Globus pallidus (tissue), 1 donor: ENCODE measurements at regions not wholly inside any gene's neighbourhood (a gene's known extent, or its start where the extent isn't known, plus 50 kb on each side); places are given as distances from the start of the nearest gene placed in this dataset.
"Not testable (repeated sequence)": the region's sequence is repeated elsewhere in the genome, so short reads cannot be mapped to it uniquely, and the experiment has no call there.

Experiments
- DNase-seq: peaks from one replicate; pipeline ENCODE4 v3.0.0-alpha.2; 2015; ENCODE audit warnings: low spot score

- no peak for DNase-seq
These were observed 892.5 kb downstream of the LRFN5 start for GRCh38 chr14:42499137-42499536.

GRCh38 chr14:42490536-42490935 lies 883.9 kb downstream of the LRFN5 start:
- DNase-seq = no peak

- DNase-seq = no peak
These were observed 882.3 kb downstream of the LRFN5 start for GRCh38 chr14:42488965-42489364.

GRCh38 chr14:42482345-42482971 lies 875.8 kb downstream of the LRFN5 start:
- DNase-seq = not testable (repeated sequence)

- not testable (repeated sequence) for DNase-seq
These were observed 875.0 kb downstream of the LRFN5 start for GRCh38 chr14:42481714-42482113.

- no peak for DNase-seq
These were observed 873.6 kb downstream of the LRFN5 start for GRCh38 chr14:42480255-42480654.

- DNase-seq = no peak
These were observed 868.6 kb downstream of the LRFN5 start for GRCh38 chr14:42475289-42475688.

GRCh38 chr14:42470427-42470719 lies 863.7 kb downstream of the LRFN5 start:
- DNase-seq = no peak

GRCh38 chr14:42469637-42470426 lies 863.2 kb downstream of the LRFN5 start:
- DNase-seq = no peak

- DNase-seq = no peak
These were observed 854.0 kb downstream of the LRFN5 start for GRCh38 chr14:42460673-42461072.

- DNase-seq = no peak
These were observed 852.6 kb downstream of the LRFN5 start for GRCh38 chr14:42459171-42459685.

GRCh38 chr14:42441615-42442014 lies 834.9 kb downstream of the LRFN5 start:
- no peak for DNase-seq

- DNase-seq = no peak
These were observed 831.1 kb downstream of the LRFN5 start for GRCh38 chr14:42437809-42438208.

GRCh38 chr14:42429401-42429800 lies 822.7 kb downstream of the LRFN5 start:
- DNase-seq = no peak

GRCh38 chr14:42428996-42429395 lies 822.3 kb downstream of the LRFN5 start:
- no peak for DNase-seq

GRCh38 chr14:42424501-42424900 lies 817.8 kb downstream of the LRFN5 start:
- no peak for DNase-seq

- DNase-seq = no peak
These were observed 814.9 kb downstream of the LRFN5 start for GRCh38 chr14:42421377-42422078.

GRCh38 chr14:42420071-42420470 lies 813.4 kb downstream of the LRFN5 start:
- no peak for DNase-seq

- no peak for DNase-seq
These were observed 800.5 kb downstream of the LRFN5 start for GRCh38 chr14:42407153-42407552.

- DNase-seq = no peak
These were observed 784.6 kb downstream of the LRFN5 start for GRCh38 chr14:42391146-42391834.

- DNase-seq = no peak
These were observed 772.2 kb downstream of the LRFN5 start for GRCh38 chr14:42378880-42379279.

GRCh38 chr14:42378274-42378673 lies 771.6 kb downstream of the LRFN5 start:
- DNase-seq = no peak
